ENCODE measurements at regions not wholly inside any gene's neighbourhood (a gene's known extent, or its start where the extent isn't known, plus 50 kb on each side); places are given as distances from the start of the nearest gene placed in this dataset.

GRCh38 chr7:93750986-93751385 is 139.6 kb downstream of the TFPI2 start:
- no peak overlapping the region for H3K23ac ChIP-seq (ENCODE audit: insufficient read length, low read depth, low read length)
- H3K27ac ChIP-seq (ENCODE audit: insufficient read length, low read depth, low read length) = no peak overlapping the region
- no peaks in the 10 kb centered on the region for H3K23me2 ChIP-seq (ENCODE audit: insufficient read length, low read depth, low read length, poor library complexity, severe bottlenecking)
- H3K4me2 ChIP-seq (ENCODE audit: insufficient read depth, insufficient read length, low read length) = no peak overlapping the region
- WGBS (ENCODE audit: extremely low coverage, insufficient read length, low lambda C conversion rate) = no CpG with 5 or more reads among the region's 1 CpG
- Mint-ChIP-seq H3K4me1 (no peaks in the 10 kb centered on the region; a peak in 1 of 4 replicates), H3K27me3 (ENCODE audit: low read depth) (no peaks in the 10 kb centered on the region), H3K36me3 (ENCODE audit: insufficient read depth in 1 of 3, low read depth in 3 of 3) (no peaks in the 10 kb centered on the region), H3K27ac (no peak overlapping the region), H3K9me3 (no peaks in the 10 kb centered on the region; a peak in 1 of 5 replicates), H3K4me3 (no peak overlapping the region)
- H2BK5ac ChIP-seq (ENCODE audit: insufficient read length, low read length) = no peak overlapping the region
- no peak overlapping the region for H2BK12ac ChIP-seq (ENCODE audit: insufficient read length, low read depth, low read length)
- no peaks in the 10 kb centered on the region for H3K79me2 ChIP-seq (ENCODE audit: insufficient read depth, low read length)
- no peak overlapping the region for H2AFZ ChIP-seq (ENCODE audit: low read length)
- H4K8ac ChIP-seq (replicated peaks; ENCODE audit: insufficient read length, low read depth, low read length) = no peak overlapping the region
- H3K4me1 ChIP-seq (ENCODE audit: insufficient read depth, low read length) = no peaks in the 10 kb centered on the region
- TF ChIP-seq, protein P1, sequence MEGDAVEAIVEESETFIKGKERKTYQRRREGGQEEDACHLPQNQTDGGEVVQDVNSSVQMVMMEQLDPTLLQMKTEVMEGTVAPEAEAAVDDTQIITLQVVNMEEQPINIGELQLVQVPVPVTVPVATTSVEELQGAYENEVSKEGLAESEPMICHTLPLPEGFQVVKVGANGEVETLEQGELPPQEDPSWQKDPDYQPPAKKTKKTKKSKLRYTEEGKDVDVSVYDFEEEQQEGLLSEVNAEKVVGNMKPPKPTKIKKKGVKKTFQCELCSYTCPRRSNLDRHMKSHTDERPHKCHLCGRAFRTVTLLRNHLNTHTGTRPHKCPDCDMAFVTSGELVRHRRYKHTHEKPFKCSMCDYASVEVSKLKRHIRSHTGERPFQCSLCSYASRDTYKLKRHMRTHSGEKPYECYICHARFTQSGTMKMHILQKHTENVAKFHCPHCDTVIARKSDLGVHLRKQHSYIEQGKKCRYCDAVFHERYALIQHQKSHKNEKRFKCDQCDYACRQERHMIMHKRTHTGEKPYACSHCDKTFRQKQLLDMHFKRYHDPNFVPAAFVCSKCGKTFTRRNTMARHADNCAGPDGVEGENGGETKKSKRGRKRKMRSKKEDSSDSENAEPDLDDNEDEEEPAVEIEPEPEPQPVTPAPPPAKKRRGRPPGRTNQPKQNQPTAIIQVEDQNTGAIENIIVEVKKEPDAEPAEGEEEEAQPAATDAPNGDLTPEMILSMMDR (conservative IDR thresholded peaks at IDR 0.05) = no peak
- no peak overlapping the region for H2BK15ac ChIP-seq (ENCODE audit: low read depth, low read length)
- no peak overlapping the region for H3K4ac ChIP-seq (ENCODE audit: low read depth, low read length)
- no peak overlapping the region for H2AK5ac ChIP-seq (ENCODE audit: insufficient read length, low read length)
- no peaks in the 10 kb centered on the region for H4K20me1 ChIP-seq (ENCODE audit: control insufficient read depth, insufficient read depth, insufficient read length)
- H3T11ph ChIP-seq (ENCODE audit: low read length) = no peak overlapping the region
- no peaks in the 10 kb centered on the region for H3K9me3 ChIP-seq (ENCODE audit: control insufficient read depth, low read depth, low read length)
- no peak overlapping the region for H4K5ac ChIP-seq (ENCODE audit: insufficient read length, low read depth, low read length)
- no peak overlapping the region for H2BK120ac ChIP-seq (ENCODE audit: low read depth, low read length, poor library complexity, severe bottlenecking)
- no peak overlapping the region for H2BK20ac ChIP-seq (ENCODE audit: low read depth, low read length, poor library complexity, severe bottlenecking)
- no peak overlapping the region for H3K56ac ChIP-seq (ENCODE audit: insufficient read length, low read depth, low read length)
- no peak overlapping the region for H3K18ac ChIP-seq (ENCODE audit: insufficient read length, low read depth, low read length)
- H3K79me1 ChIP-seq (ENCODE audit: insufficient read depth, low read depth, low read length, poor library complexity, severe bottlenecking) = no peaks in the 10 kb centered on the region
- H3K27me3 ChIP-seq (ENCODE audit: insufficient read depth, low read length) = no peaks in the 10 kb centered on the region
- no peak for DNase-seq
- H3K9ac ChIP-seq (ENCODE audit: extremely low read depth, insufficient read length, low read length) = no peak overlapping the region
- no peak overlapping the region for H4K91ac ChIP-seq (ENCODE audit: insufficient read length, low read depth, low read length)
- H3K14ac ChIP-seq (ENCODE audit: insufficient read depth, low read length) = no peak overlapping the region

Measured in H9 (cell line).